ENCODE measurements at regions not wholly inside any gene's neighbourhood (a gene's known extent, or its start where the extent isn't known, plus 50 kb on each side); places are given as distances from the start of the nearest gene placed in this dataset.
A peak's percentile ranks its signal among the peaks of the same experiment; 100 is the strongest.
"Not testable (repeated sequence)": the region's sequence is repeated elsewhere in the genome, so short reads cannot be mapped to it uniquely, and the experiment has no call there.

DNA sequence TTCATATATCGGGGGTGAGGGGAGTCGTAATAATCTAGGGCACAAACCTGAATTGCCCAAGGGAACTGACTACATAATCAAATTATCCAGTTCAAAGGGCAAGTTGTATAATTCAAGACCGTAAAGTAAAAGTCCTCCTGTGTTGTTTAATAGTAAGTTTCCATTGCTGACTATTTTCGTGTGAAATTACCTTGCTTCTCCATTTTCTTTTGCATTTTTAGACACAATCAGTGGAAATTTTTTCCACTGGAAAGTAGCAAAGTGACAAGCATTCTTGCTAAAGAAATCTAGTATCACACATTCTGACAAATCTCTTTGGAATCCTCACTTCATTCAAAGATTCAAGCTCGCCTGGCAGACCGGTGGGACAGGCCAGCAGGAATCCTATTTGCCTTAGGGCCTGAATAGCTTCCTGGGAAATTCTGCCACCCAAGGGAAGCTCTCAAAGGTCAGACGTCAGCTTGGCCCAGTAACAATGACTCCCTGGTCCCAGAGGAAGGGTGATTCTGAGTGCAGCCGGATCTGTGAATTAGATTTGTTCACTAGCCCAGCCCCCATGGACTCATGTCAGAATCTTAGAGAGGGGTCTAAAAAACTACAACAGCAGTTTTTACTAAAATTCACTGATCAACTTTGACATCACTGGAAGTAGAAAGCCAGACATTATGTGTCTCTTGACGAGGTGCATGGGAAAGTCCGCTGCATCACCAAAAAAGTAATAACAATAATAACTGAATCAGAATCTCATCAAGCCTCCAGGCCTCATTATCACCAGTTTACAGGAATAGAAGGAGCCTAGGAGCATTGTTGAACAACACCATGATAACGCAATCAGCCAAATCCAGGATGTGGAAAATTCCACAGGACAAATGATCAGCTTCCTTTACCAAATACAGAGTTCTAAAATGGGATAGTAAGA is 161.0 kb downstream of the SKIDA1 start:
- DNase-seq (ENCODE audit: low read depth), result peak; percentile 84

DNA sequence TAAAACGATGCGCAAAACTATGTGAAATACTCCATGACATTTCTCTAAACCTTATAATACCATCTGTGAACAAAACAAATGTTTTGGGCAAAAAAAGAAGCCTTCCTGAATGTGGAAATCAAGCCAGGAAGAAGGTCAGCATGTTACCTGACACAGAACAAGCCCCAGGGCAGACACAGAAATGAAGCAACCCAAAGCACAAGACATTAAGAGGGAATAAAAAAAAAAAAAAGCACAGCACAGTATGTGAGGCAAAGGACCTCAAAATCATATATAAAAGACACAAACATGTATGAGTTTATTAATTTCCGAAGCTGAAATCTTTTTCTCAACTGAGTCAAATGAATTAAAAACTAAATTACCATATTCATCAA is 161.8 kb downstream of the SKIDA1 start:
- DNase-seq (ENCODE audit: low read depth), result no peak

DNA sequence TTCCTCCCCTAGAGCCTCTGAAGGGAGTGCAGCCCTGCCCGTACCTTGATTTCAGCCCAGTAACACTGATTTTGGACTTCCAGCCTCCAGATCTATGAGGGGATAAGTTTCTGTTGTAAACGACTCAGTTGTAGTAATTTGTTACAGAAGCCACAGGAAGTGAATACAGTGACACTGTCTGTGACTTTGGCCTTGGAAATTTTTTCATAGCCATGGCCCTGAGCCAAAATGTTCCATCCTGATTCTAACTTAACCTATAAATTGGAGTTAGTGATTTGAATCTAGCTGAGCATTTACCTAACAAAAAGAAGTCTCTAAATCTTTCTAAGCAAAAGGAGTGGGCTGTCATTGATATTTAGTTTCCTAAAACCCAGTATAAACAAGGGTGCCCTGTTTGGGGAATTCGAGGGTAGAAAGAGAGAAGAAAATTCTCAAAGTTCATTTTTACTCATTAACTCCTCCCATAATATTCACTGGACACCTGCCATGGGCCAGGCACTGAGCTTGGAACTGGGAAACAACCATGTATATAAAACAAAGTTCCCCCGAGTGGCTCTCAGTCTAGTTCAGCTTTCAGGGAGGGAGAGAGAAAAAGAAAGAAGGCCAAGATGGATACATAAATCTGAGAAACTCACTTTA is 162.3 kb downstream of the SKIDA1 start:
- no peak for DNase-seq (ENCODE audit: low read depth)

DNA sequence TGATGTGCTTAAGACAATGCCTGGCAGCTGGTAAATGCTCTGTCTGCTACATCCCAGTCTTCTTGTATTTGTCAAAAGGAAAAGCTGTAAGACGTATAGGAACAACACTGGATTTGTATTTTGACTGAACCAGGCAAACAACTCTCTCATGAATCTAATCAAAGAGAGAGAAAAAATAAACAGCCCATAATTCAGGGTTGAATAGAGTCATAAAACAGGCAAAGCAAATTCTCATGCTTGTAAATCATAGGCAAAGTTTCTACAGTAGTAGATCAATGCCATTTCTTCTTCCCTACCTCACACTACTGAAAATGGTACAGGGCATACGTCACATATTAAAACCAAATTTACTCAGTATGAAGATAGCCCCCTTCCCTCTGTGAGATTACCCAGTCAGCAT is 166.3 kb downstream of the SKIDA1 start:
- no peak for DNase-seq (ENCODE audit: low read depth)

DNA sequence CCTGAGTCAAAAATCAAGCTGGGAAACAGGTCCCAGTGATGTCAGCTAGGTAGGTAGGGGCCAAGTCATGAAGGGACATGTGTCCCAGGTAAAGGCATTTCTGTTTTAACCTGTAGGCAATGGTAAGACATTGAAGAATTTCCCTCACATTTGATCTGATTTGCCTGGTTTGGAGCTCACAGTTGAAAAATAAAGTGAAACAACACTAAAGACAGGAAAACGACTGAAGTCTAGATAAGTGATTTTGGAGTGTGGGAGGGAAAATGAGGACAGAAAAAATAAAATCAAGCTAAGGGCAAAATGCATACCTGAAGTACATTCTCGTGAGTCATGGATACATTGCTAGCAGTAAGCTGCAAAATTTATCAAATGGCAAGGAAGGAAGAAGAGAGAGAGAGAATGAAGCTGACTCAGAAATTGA is 169.9 kb downstream of the SKIDA1 start:
- peak; percentile 68 for DNase-seq (ENCODE audit: low read depth)

DNA sequence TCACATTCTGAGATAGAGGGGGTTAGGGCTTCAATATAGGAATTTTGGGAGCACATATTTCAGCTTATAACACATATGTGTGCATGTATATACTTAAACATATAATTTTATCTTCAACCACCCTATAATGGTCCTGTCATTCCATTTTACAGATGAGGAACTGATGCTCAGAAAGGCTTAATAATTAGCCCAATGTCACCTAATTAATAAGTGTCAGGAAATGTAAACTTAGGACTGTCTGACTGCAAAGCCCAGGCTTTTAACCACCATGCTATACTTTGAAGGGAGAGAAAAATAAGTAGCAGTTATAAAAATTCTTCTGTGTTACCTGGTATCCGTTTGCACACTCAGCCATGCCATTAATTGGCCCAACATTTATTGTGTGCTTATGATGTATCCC is 172.6 kb downstream of the SKIDA1 start:
- no peak for DNase-seq (ENCODE audit: low read depth)

DNA sequence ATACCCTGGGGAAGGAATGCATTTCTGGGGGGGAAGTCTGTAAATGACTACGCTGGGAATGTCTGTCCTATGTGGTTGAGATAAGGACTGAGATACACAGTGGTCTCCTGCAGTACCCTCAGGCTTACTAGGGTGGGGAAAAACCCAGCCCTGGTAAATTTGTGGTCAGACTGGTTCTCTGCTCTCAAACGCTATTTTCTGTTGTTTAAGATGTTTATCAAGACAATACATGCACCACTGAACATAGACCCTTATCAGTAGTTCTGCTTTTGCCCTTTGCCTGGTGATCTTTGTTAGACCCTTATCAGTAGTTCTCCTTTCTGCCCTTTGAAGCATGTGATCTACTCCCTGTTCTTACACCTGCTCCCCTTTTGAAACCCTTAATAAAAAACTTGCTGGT is 173.9 kb downstream of the SKIDA1 start:
- not testable (repeated sequence) for DNase-seq (ENCODE audit: low read depth)

DNA sequence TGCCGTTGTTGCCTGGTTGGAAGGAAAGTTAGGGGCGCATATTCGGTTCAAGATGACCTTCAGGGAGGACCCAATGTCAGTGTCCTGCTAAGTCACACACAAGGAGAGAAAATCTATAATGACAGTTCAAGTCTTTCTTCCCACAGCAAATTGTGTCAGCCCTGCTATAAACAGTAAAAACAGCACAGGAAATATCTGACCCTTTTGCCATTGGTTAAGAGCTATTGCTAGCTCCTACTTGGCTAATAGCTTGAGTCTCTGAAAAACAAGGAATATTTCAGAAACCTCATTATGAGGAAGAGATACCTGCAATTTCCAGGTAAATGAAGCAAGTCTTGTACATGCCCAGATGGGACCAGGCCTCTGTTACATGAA is 175.6 kb downstream of the SKIDA1 start:
- no peak for DNase-seq (ENCODE audit: low read depth)

DNA sequence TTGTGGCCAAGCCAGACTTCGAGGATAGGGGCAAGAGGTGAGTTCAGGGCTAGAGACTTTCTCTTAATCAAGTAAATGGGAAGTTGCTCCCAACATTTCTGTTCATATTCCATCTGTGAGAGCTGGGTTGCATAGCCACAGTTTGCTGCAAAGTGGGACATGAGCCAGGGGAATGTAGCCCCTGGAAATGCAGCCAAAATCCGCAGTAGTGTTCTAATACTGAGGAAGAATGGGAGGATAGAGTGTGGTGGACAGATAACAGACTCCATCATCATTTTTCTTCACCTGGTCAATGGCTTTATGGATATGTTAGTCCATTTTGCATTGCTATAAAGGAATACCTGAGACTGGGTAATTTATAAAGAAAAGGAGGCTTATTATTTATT is 177.7 kb downstream of the SKIDA1 start:
- no peak for DNase-seq (ENCODE audit: low read depth)

DNA sequence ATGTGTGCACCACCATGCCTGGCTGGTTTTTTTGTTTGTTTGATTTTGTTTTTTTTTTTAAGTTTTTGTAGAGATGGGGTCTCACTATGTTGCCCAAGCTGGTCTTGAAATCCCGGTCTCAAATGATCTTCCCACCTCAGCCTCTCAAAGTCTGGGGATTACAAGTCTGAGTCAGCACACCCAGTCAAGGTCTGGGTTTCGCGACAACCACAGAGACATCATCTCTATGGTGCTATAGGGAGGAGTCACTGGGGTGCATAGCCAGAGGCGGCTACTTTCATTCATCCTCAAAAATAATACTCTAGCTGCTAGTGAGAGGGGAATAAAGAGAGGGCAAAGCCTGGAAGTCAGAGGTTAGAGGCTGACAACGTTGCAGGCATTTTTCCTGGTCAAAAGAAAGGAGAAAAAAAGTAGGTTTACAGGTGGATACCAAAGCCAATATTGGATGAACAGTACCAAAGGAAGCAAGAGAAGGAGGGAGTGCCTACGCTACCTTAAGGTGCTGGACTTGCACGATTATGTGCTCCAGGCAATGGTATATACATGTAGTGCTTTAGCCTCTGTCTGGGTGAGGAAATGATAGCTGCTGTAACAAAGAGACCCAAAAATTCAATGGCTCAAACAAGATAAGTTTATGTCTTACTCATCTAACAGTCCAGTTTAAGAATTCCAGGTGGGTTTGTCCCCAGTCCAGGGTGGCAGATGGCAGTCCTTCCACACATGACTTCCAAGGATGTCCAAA is 178.3 kb downstream of the SKIDA1 start:
- DNase-seq (ENCODE audit: low read depth), result peak; percentile 57

DNA sequence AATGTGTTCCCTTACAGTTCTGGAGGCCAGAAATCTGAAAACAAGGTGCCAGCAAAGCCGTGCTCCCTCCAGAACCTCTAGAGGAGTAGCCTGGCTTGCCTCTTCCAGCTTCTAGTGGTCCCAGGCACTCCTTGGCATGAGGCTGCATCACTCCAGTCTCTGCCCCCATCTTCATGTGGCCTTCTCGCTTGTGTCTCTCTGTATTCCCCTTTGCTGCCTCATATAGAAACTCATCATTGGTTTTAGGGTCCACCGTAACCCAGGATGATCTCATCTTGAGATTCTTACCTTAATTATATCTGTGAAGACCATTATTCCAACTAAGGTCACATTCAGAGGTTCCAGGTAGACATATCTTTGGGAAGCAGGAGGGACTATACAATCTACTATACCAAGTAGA is 182.4 kb downstream of the SKIDA1 start:
- DNase-seq (ENCODE audit: low read depth), result no peak

DNA sequence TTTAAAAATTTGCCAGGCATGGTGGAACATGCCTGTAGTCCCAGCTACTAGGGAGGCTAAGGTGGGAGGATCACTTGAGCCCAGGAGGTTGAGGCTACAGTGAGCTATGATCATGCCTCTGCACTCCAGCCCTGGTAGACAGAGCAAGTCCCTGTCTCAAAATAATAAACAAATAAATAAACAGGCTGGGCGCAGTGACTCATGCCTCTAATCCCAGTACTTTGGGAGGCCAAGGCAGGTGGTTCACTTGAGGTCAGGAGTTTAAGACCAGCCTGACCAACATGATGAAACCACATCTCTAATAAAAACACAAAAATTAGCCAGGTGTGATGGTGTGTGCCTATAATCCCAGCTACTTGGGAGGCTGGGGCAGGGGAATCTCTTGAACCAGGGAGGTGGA is 183.0 kb downstream of the SKIDA1 start:
- DNase-seq (ENCODE audit: low read depth), result not testable (repeated sequence)

DNA sequence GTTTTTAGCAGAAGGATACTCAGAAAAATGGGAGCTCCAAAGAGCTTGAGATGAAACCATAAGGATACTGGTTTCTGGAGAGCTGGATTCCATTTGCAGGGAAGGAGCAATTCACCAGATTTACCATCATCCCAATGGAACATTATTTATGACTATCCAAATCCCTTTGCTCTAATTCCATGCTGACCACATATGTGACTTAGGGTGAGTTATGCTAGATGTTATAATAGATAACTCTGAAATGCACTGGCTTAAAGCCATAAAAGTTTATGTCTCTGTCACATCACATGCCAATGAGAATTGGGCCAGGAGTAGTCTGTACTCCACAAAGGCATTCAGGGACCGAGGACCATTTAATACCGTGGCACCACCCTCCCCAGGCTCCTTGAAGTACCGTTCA is 185.2 kb downstream of the SKIDA1 start:
- no peak for DNase-seq (ENCODE audit: low read depth)

DNA sequence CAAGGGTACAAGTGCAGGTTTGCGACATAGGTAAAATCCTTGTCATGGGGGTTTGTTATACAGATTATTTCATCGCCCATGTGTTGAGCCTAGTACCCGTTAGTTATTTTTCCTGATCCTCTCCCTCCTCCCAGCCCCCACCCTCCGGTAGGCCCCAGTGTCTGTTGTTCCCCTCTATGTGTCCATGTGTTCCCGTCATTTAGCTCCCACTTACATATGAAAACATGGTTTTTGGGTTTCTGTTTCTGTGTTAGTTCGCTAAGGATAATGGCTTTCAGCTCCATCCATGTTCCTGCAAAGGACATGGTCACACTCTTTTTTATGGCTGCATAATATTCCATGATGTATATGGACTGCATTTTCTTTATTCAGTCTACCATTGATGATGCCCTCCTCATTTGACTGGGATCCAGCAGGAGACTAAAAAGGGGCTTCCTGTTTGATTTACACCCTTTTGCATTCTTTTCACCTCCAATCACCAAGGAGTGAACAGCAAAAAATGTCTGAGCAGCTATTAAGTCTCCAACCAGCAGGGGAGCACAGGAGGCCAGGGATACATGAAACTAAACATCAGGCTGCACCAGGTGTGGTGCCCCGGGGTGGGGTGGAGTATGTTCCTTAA is 188.2 kb downstream of the SKIDA1 start:
- DNase-seq (ENCODE audit: low read depth), result no peak

DNA sequence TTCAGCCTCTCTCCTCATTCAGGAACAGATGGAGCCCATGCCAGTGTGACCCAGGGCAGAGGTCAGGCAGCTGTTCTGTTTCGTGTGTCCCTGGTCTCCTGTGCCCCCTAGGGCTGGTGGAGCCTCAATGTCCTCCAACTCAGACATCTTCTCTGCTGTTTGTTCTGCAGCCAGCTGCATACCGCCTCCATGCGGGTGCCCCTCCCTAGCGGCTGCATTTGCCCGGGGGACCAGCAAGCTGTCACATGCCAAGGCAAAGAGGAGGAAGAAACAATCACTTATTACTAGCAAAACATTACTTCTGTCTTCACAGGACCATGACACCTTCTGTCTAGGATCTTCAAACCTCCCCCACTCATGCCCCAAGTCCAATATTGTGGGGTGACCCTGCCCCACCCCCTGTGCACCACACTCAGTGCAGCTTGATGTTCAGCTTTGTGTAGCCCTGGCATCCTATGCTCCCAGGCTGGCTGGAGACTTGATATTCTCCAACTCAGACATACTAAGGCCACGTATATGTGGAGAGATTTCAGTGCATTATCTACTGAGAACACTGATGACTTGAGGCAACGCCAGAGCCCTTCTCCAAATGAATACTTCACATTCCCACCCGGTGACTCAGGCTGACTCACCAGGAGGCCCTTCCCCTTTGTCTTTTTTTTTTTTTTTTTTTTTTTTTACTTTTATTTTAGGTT is 188.9 kb downstream of the SKIDA1 start:
- DNase-seq (ENCODE audit: low read depth), result peak; percentile 98

DNA sequence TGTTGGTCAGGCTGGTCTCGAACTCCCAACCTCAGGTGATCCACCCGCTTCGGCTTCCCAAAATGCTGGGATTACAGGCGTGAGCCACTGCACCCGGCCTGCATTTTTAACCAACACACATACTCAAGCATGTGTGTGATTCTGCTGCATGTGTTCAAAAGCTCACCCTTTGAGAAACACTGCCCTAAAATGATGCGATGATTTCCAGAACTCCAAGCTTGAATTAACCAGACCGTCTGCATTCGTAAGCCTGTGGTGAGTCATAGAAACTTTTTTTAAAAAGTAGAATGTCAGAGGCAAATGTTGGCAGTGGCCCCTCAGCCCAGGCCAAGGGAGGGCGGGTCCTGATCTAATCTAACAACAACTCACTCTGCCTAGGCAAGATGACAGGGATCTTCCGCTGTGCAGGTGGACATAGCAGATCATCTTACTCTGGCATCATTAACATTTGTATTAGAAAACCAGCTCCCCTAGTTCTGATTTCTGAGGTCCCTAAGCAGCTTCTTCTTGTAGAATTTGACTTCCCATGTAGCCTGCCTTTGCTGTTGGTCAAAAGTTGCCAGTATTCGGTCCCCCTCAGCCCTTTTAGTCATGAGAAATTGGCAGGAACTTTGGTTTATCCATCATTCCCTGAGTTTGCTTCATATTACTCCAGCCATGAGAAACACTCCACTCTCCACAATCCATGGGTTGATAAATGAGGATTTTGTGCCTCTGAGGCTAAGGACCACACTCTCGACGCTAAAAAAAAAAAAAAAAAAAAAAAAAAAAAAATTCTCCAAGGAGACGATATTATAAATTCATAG is 190.4 kb downstream of the SKIDA1 start:
- DNase-seq (ENCODE audit: low read depth), result peak; percentile 92

DNA sequence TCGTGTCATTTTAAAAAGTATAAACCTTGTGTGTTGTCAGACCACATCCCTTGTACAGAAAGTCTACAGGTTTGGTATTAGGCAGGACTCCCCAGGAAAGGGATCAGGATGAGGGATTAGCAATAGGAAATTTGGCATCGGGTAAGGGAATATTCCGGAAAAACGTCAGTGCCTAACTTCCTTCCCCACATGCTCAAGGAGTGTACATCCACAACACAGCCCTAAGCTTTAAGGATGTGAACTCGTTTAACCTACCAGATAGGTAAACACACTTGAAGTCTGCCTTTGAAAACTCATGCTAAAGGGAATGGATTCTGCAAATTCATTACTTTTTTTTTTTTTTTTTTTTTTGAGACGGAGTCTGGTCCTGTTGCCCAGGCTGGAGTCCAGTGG is 194.9 kb downstream of the SKIDA1 start:
- DNase-seq (ENCODE audit: low read depth), result no peak

DNA sequence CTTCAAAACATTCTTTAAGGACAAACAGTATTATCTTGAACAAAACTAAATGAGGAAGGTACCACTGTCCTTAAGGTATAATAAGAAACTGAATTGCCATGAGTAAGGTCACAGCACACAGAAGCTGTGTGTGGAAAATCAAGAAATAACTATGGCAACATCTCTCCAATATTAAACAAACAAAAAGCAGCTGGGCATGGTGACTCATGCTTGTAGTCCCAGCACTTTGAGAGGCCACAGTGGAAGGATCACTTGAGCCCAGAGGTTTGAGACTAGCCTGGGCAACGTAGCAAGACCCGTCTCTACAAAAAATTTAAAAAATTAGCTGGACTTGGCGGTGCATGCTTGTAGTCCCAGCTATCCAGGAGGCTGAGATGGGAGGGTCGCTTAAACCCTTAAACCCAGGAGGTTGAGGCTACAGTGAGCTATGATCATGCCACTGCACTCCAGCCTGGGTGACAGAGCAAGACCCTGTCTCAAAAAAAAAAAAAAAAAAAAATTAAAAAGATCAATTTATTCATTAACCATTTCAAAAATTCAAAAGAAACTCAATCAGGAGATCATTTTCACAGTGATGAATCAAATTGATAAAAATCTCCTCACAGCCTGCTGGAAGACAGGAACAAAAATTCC is 195.4 kb downstream of the SKIDA1 start:
- DNase-seq (ENCODE audit: low read depth), result peak; percentile 92

DNA sequence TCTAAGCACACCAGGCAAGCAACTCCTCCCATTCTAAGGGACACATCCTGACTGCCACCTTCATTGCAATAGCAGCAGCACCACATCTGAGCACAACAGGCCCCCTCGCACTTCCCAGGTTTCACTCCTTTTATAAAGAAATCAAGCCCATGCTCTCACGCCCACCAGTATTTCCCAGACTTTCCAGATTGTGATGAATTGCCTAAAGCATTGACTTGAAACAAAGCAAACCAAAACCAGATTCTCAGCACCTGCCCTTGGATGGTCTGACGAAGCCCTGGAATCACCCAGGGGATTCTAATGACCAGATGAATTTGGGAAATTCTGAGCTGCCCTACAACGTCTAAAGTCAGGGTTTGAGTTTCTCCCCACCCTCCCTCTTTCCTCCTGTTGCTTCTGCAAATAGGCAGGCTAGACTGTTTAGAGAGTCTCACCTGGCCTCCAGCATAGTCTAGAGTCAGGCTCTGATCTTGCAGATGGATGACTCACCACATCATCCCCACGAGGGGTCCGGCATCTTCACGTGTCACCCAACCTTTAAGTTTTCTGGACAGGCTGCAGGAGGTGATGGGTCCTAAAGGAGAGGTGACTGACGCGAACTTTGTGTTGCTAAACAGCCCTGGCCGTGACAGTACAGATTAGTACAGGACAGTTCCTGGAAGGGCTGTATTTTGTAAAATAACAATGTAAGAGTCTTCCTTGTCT is 198.0 kb downstream of the SKIDA1 start:
- DNase-seq (ENCODE audit: low read depth), result no peak
